Activated gamma-delta T cell treated with anti-CD3 and anti-CD28 coated beads, Interleukin-2, amount 50 U/mL, for 16 hours (primary cell): ENCODE measurements at regions not wholly inside any gene's neighbourhood (a gene's known extent, or its start where the extent isn't known, plus 50 kb on each side); places are given as distances from the start of the nearest gene placed in this dataset.
"Not testable (repeated sequence)": the region's sequence is repeated elsewhere in the genome, so short reads cannot be mapped to it uniquely, and the experiment has no call there.

ENCODE experiments used
- DNase-seq: peaks from one replicate; pipeline ENCODE4 v3.0.0-alpha.2; 2020; ENCODE audit warnings: low read depth

DNA sequence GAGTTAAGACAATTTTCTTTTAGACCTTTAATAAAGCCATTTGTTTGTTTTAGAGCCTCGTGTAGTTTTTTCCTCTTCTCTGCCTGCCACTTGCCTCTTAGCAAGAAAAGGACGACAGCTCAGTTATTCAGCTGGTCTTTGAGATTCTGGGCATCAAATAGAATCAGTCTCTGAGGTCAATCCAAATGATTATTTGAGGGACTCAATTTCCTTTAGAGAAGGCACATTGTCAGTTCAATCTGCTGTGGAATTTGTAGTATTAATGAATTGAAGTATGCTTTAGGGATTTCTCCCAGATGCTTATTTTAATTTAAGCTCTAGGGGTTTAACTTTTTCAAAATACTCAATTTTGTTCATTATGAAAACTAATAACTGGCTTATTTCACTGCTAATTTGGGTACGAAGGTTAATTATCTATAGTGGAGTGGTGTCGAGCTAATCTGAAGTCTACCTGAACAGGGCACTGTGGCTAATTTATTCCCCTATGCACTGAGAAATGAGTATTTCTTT is 841.2 kb upstream of the AUTS2 start:
- no peak for DNase-seq

DNA sequence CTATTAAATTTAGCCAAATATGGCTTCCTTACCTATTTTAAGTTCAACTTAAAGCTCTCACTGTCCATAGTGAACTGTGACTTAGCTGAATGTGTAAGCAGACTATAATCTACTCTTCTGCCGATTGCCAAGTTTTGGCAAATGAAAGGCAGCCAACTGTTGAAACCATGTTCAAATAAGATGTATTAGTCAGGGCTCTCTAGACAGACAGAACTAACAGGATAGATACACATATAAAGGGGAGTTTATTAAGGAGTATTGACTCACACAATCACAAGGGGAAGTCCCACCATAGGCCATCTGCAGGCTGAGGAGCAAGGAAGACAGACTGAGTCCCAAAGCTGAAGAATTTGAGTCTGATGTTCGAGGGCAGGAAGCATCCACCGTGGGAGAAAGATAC is 837.7 kb upstream of the AUTS2 start:
- DNase-seq: no peak

DNA sequence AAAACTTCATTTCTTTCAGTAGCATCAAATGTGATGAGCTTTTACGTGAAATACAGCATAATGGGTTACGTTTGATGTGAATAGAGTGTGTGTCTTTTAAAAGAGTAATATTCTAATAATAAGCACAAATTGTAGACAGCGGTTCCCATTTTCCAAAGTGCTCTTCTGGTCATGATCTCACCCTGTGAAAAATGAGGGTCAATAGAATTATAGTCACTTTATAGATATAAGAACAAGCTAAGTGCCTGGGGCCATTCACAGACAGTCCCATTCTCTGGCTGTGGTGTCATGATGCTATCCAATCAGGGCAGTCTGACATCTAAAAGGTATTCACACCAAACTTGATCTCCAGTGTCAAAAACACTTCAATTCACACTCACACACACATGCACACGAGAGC is 830.8 kb upstream of the AUTS2 start:
- no peak for DNase-seq

DNA sequence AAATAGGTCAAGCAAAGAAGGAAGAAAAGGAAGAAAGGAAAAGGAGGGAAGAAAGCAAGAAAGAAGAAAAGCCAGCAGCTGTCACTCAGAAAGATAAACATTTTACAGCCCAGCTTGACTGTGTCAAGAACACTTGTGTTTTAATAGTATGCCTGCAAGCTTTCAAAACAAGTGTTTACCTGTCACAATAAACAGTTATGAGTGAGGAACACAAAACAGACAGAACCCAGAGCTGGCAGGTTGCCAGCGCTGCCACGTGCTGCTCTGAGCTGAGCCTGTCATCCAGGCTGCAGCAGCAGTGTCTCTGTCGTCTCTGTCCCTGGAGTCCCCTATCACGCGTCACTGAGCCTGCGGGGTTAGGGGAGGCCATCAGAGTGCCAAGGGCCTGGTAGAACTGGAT is 827.6 kb upstream of the AUTS2 start:
- no peak for DNase-seq

DNA sequence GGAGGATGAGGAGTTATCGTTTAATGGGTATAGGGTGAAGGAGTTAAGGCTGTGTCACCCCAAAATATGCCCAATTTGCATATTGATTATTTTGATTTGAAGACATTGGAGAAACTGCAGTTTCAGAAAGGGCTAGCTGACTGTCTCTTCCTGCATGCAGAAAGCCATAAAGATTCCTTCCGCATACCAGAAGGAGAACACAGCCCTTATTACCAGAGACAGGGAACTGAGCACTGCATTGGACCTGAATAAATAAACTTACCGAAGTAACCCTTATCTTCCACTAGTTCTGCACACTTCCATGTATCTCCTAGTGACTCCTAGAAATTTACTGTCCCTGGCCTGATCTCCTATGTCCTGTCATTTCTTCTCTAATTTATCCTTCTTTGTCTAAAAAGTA is 821.9 kb upstream of the AUTS2 start:
- DNase-seq: no peak

DNA sequence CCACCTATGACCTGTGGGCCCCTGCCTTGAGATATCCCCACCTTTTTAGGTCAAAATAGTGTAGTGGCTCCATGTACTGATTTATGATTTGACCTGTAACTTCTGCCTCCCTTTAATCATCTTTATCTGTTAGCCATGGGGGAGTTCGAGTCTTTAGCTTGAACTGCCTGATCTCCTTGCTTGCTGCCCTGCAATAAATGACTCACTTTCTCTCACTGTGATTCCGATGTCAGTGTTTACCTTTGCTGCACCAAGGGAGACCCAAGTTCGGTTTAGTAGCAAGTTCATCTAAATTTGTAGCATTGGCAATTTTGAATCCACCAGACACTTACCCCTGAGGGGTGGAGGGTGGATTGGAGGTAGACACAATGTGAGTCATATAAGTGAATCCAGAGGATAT is 814.6 kb upstream of the AUTS2 start:
- no peak for DNase-seq

DNA sequence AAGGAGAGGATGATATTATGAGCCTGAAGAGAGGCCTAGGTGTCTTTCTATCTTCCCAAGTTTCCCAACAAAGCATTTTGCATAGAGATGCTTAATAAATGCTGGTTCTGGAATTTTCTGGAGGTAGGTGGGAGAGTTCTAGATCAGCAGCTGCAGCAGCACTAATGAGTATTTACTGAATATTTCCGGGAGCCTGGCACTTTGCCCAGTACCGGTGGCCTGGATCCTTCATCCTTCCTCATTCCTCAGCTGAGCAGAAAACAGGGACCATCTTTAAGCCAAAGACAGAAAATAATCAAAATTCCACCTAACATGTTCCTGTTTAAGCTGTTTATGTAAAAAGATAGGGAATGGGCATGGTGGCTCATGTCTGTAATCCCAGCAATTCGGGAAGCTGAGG is 813.2 kb upstream of the AUTS2 start:
- DNase-seq: no peak

DNA sequence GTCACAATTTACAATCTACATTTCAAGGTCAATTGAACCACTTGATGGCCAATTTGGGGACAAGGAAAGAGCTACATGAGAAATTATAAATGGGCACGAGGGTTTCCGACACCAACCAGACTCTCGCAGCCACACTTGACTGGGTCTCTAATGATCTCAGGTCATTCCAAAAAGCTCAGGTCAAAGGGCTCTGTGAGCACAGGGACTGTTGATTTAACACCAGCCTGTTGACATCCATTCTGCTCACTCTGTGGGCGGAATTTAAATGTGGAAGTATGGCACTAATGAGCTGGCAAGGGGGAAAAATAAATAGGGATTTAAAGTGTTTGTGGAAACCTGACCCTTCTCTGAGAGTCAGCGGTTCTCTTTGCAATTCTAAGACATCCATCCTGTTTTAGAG is 810.7 kb upstream of the AUTS2 start:
- no peak for DNase-seq

DNA sequence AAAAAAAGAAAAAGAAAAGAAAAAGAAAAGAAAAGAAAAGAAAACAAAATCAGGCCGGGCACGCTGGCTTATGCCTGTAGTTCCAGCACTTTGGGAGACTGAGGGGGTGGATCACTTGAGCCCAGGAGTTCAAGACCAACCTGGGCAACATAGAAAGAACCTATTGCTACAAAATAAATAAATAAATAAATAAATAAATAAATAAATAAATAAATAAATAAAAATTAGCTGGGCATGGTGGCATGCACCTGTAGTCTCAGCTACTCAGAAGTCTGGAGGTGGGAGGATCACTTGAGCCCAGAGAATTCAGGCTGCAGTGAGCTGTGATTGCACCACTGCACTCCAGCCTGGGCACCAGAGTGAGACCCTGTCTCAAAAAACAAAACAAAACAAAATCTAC is 809.7 kb upstream of the AUTS2 start:
- not testable (repeated sequence) for DNase-seq

DNA sequence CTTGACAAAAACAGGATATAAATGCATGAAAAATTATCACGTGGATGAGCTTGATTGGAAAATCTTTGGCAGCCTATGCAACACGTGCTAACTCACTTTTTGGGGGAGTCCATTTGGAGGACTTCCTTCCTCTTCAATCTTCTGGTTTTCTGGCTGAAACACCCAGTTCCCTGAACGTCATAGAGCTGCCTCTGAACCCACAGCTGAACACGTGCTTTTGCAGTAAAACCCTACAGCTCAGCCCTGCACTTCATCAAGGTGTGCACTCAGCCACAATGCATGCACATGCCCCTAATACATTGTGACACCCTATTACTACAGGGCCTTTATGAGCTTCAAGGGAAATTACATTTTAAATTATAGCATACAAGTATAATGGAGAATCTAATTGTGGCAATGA is 808.7 kb upstream of the AUTS2 start:
- no peak for DNase-seq

DNA sequence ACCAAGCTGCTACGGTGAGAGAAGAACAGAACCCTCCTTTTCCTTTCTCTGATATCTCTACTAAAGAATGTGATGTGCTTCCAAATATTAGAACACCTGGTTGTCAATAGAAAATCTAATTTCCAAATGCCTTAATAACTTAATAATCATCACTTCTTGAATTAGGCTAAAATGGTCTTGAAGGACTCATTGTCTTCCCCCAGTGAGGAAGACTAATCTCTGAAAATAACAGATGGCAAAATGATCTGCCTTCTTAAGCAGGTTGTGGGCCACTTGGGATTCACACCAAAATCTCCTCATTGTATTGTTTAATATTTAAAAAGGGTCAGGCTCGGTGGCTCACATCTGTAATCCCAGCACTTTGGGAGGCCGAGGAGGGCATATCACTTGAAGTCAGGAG is 805.9 kb upstream of the AUTS2 start:
- DNase-seq: no peak

DNA sequence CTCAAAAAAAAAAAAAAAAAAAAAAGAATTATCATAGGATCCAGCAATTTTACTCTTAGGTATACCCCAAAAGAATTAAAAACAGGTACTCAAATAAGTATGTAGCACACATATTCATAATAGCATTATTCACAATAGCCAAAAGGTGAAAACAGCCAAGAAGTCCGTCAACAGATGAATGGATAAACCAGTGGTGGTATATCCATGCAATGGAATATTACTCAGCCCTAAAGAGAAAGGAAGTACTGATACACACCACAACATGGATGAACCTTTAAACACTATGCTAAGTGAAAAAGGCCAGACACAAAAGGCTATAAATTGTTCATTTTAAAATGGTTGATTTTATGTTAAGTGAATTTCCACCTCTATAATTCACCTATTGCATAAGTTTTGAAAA is 804.8 kb upstream of the AUTS2 start:
- DNase-seq: no peak

DNA sequence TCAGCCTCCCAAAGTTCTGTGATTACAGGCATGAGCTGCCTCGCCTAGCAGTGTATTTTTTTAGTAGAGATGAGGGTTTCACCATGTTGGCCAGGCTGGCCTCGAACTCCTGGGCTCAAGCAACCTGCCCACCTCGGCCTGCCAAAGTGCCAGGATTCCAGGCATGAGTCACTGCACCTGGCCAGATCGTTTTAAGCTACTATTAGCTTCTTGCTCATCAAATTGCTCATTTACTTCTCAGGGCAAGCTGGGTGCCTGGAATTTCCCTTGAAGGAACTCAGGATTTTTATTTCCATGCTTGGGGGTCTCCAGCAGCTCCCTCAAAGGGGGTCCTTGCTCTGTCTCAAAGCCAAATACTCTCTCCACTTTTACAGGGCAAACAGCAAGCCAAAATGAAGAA is 798.0 kb upstream of the AUTS2 start:
- no peak for DNase-seq

DNA sequence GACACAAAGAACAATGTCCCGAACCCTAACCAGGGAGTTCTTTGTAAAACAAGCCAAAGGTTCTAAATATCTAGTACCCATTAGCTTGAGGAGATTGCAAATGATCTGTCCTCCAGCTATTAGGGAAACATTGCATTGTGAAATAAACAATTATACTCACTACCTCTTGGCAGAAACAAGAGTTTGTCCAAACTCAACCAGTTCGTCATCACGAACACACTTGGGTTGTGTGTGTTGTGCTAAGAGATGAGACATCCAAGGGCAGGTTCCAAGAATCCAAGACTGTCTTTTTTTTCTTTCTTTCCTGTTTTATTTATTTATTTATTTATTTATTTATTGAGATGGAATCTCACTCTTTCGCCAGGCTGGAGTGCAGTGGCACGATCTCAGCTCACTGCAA is 793.1 kb upstream of the AUTS2 start:
- DNase-seq: no peak

DNA sequence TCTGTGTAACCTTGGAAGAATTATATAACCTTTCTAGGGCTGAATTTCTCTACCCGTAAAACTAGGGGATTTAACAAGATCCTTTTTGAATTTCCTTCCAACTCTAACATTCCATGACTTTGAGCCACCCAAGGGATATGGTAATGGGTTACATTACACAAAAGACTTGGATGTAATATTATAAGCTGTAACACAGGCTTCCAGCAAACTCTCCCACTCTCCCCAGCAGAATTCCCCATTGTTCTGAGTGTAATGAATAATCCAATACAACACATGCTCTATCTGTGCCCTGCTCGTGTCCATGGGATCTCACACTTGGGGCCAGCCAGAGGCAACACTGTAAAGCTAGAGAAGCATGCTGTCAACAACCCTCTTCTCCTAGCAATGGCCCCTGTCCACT is 790.6 kb upstream of the AUTS2 start:
- no peak for DNase-seq

DNA sequence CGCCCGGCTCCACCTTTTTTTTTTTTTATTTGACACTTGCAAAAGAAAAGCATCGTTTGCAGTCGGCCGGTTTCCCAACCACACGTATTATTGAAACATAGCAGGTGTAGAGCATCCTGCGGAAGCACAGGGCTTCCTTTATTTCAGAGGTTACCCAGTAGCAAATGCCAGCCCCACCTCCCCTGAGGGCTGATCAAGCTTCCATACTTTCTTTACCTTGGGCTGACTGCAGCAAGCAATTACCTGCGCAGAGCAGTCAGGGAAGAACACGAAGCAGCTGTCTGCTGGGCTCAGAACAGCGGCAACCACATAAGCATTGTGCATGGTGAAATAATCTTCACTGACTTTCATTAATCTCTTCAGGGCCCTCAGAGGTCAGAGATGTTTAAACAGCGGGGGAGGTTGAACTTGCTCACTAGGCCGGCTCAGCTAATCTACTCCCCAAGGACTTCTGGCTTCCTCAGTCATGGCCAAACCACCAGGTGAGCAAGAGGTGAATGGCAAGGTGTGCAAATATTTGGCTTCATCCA is 784.7 kb upstream of the AUTS2 start:
- DNase-seq: no peak

DNA sequence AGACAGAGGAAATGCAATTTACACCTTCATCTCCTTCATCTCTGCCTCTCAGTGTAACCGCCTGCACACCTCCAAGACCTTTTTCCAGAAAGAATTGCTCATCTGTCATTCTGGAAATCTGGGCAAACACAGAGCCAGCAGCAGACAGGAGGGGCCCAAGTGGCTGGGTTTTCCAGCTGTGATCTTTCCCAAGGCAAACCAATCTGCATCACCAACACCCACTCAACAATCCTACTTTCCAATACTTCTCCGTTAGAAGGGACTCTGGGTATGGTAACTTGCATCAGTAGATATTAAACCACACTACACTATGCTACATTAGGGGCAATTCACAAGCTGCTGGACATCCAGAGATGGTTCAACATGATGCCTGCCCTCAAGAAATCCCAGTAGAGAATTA is 781.8 kb upstream of the AUTS2 start:
- no peak for DNase-seq

DNA sequence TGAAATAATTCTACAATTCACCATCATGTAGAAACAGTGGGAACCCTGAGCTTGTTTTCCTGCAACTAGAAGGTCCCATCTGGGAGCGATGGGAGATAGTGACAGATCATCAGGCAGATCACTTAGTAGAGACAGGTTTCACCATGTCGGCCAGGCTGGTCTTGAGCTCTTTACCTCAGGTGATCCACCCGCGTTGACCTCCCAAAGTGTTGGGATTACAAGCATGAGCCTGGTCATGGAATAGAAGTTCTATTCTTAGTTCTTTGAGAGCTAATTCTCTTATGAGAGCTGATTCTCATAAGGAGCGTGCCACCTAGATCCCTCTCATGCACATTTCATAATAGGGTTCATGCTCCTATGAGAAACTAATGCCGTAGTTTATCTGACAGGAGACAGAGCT is 778.0 kb upstream of the AUTS2 start:
- no peak for DNase-seq

DNA sequence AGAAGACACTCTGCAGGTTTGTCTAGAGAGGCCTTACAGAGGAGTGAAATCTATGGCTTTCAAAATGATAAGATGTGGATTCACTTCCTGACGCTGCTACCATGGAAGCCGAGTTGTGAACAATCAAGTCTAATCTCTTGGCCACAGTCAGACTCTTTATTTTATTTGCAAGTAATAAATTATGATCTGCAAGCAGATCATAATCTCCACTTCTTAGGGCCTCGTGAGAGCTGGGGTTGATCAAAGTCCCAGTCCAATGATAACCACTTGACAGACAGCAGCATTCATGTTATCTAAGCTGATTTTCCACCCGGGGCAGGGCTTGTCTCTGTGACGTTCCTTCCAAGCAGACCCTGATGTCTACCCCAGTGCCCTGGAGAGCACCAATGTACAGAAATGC is 776.4 kb upstream of the AUTS2 start:
- DNase-seq: no peak

DNA sequence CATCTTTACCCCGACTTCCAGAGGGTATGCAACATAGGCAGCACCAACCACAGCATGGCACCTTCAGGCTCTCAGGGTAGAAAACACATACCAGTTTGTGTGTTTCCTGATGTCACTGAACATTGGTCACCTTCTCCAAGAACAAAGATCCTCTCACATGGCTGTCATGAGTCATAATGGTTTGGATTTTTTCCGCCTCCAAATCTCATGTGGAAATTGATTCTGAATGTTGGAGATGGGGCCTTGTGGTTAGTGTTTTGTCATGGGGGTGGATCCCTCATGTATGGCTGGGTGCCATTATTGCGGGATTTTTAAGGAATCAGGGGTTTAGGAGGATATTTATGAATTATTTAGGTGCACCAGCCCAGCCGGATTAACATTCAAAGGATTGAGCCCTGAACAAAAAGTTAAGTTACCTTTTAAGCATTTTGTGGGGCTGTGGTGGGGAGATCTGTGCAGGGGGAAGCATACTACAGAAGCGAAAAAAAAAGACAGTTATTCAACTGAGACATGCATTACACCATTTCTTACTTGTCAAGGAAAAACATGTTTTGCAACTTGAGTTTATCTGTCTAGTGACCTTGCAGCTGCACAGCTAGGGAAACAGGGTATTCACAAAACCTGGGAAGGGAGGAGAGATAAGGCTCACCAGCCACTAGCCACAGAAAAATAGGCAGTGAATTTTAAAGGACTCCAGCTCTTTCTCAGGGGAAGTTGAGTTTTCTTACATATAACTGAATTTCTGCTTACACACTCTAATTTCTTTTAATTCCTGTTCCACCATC is 774.1 kb upstream of the AUTS2 start:
- no peak for DNase-seq

DNA sequence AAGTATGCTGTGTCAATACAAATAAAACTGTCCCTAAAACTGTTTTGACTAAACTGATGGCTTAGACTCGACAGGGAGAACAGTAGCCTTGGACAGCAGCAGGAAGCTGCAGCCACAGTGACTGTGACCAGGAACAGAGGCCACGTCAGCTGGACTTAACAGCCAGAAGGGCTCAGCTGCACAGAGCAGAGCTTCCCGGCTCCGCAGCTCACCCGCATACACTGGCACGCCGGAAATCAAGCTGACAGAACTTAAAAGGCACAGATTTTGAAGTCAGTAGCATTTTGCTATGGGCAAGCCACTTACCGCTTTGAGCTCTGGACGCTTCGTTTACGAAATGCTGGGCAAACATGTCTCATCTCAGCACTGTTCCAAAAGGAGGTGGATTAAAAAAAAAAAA is 769.7 kb upstream of the AUTS2 start:
- no peak for DNase-seq

DNA sequence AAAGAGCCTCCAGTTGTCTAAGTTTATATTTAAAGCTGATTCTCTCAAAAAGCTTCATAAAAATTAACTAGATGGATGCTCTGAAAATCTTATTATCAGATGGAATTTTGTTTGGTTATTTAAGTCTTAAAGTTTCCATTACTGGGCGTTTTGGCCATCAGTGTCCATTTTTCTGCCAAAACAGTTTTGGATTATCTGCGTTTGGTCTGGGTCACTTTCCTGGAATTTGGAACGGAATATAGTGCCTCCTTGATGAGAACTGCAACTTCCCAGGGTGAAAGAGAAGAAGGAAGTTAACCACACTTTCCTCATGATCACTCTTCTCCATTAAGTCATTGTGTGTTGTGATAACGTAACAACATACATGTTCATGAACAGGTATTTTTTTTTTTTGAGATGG is 764.9 kb upstream of the AUTS2 start:
- DNase-seq: no peak

DNA sequence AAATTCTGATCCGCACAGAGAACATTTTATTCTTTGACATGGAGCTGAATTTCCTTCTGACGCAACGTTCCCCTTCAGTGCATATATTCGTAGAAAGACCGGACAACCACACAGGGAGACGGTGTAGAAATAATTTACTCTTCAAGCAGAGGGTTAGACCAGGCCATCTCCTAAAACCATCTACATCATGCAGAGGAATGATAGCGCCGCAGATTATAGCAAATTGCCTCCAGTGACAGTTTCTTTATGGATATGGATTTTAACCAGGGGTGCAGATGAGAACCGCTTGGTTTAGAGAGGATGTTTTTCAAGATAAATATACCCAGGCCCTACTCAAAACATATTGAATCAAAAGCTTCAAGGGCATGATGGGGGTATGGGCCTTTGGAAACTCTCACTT is 759.3 kb upstream of the AUTS2 start:
- DNase-seq: no peak

DNA sequence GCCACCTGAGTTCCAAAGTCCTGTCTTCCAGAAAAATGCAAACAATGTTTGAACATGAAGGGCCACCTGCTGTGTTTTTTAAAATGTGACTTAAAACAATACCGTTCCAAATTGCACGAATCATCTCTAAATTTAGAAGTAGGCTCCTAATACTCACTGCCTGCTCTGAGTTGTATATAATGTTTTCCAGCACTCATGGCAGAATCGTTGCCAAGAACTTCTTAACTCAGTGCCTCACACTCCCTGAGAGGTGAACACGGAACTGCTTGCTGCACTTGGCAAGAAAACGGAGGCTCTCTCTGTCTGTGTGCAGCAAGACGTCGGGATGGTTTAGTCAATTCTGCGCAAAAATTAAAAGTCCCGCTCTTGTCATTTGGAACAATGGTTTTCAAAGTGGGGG is 757.3 kb upstream of the AUTS2 start:
- no peak for DNase-seq
